Transverse colon (tissue), 4 donors: ENCODE measurements at regions not wholly inside any gene's neighbourhood (a gene's known extent, or its start where the extent isn't known, plus 50 kb on each side); places are given as distances from the start of the nearest gene placed in this dataset.

ENCODE experiments used
- DNase-seq: peaks from one replicate; pipeline ENCODE4 v3.0.0-alpha.2; 2019
- H3K27ac ChIP-seq, 4 donors: fragments of 200-600 bp; sonication (generic); 2 replicates each; pipeline ENCODE4 v1.5.1; 2016 to 2018; ENCODE audit warnings: inconsistent platforms in 4 of 4
- H3K27me3 ChIP-seq: fragments of 200-600 bp; sonication (generic); 2 replicates; pipeline ENCODE4 v1.5.1; 2017; ENCODE audit warnings: inconsistent platforms
- H3K36me3 ChIP-seq, 4 donors: fragments of 200-600 bp; sonication (generic); 2 replicates each; pipeline ENCODE4 v1.5.1; 2017 to 2019; ENCODE audit warnings: inconsistent platforms in 4 of 4
- H3K4me1 ChIP-seq, 4 donors: fragments of 200-600 bp; sonication (generic); 2 replicates each; pipeline ENCODE4 v1.5.1; 2017 to 2020; ENCODE audit warnings: inconsistent platforms in 4 of 4
- H3K4me3 ChIP-seq, 4 donors: fragments of 200-600 bp; sonication (generic); 1 replicate in 1 of 4; 2 replicates in 3 of 4; pipeline versions ENCODE4 v1.5.1 to v1.6.1; 2017 to 2019; ENCODE audit warnings: inconsistent platforms in 4 of 4
- H3K9me3 ChIP-seq, 2 donors: fragments of 200-600 bp; sonication (generic); 2 replicates each; pipeline ENCODE4 v1.5.1; 2017 to 2019; ENCODE audit warnings: inconsistent platforms in 2 of 2
- EP300 ChIP-seq: sonication (generic); formaldehyde crosslinking; IDR thresholded peaks from one replicate; pipeline ENCODE4 v1.6.1; 2017; ENCODE audit warnings: antibody characterized with exemption, low read depth
- POLR2A ChIP-seq: fragments of 450-650 bp; IDR thresholded peaks from one replicate; pipeline ENCODE4 v1.6.1; 2016; ENCODE audit warnings: antibody characterized with exemption, mild to moderate bottlenecking, moderate library complexity
- POLR2AphosphoS5 ChIP-seq, 3 donors: sonication (generic); formaldehyde crosslinking; IDR thresholded peaks; one replicate each; pipeline ENCODE4 v1.6.1; 2016; ENCODE audit warnings: antibody characterized with exemption in 3 of 3
- WGBS, 2 donors: methylation state at CpG; one replicate each; pipeline ENCODE4 v1.1.5; 2018; ENCODE audit warnings: low coverage in 1 of 2; 5-methylcytosine and 5-hydroxymethylcytosine counted together
- in situ Hi-C, 4 donors: fragments of 200-750 bp; cut with MboI; loops; one replicate each; pipeline versions ENCODE4 v1.15.0 to v1.15.1; 2017; ENCODE audit warnings: low sequenced_read_pairs in 3 of 4, low pct_ligation_motif_present in 1 of 4, low pct_unique_long_range_greater_than_20kb in 1 of 4
- intact Hi-C: fragments of 100-400 bp; cut with DNase I; formaldehyde crosslinking; loops from one replicate; pipeline ENCODE4 v1.15.1; 2023; ENCODE audit warnings: low total_unique reads
- TF ChIP-seq, protein P1 (sequence below), 5 experiments: fragments of 200-600 bp in 3 of 5; fragments of 450-650 bp in 2 of 5; sonication (generic) in 3 of 5; IDR thresholded peaks; 1 replicate in 2 of 5; 2 replicates in 3 of 5; pipeline ENCODE4 v1.5.1; 2016 to 2017; ENCODE audit warnings: antibody characterized with exemption in 5 of 5, inconsistent platforms in 3 of 5, mild to moderate bottlenecking in 2 of 5, moderate library complexity in 1 of 5

DNA sequence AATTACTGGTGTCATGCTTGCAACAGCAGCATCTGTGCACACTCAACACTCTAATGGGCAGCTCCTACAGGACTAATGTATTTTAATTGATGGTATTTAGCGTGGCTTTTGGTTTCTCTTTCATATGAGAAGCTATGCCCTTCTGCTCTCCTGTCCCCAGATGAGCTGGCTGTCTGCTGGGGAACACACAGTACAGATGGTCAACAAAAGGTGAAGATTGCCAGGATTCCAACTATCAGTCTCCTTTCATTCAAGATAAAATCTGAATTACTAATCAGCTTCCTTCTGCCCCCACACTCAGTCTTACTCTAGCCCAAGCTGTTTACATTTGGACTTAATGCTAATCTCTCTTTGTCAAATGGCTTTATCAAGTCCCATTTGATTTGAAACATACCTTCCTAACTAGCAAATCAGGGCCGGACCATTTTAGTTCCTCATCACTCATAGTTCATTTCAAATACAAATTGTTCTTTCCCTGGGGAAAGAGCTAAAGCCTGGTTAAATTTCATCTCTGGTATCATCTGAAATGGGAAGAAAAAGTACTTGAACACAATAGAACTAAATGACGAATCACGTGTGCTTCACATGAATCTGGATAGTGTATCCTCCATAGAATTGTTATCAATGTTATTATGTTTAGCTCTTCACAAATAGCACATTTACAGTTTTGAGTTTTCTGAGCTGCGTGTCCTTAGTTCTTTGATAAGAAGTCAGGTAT is 988.0 kb downstream of the PCDH17 start:
- H3K36me3 ChIP-seq: no peaks in the 10 kb centered on the region
- H3K9me3 ChIP-seq: no peaks in the 10 kb centered on the region
- no peaks in the 10 kb centered on the region for H3K27me3 ChIP-seq
- intact Hi-C loops: no loop called here
- 69 to 70% methylated on average over 4 to 5 of the region's 5 CpGs for WGBS, 2 donors
- no peak overlapping the region for H3K4me3 ChIP-seq
- TF ChIP-seq EP300: no peak
- TF ChIP-seq POLR2AphosphoS5 (IDR thresholded peaks at IDR 0.05): no peak
- TF ChIP-seq, protein P1, sequence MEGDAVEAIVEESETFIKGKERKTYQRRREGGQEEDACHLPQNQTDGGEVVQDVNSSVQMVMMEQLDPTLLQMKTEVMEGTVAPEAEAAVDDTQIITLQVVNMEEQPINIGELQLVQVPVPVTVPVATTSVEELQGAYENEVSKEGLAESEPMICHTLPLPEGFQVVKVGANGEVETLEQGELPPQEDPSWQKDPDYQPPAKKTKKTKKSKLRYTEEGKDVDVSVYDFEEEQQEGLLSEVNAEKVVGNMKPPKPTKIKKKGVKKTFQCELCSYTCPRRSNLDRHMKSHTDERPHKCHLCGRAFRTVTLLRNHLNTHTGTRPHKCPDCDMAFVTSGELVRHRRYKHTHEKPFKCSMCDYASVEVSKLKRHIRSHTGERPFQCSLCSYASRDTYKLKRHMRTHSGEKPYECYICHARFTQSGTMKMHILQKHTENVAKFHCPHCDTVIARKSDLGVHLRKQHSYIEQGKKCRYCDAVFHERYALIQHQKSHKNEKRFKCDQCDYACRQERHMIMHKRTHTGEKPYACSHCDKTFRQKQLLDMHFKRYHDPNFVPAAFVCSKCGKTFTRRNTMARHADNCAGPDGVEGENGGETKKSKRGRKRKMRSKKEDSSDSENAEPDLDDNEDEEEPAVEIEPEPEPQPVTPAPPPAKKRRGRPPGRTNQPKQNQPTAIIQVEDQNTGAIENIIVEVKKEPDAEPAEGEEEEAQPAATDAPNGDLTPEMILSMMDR (IDR thresholded peaks at IDR 0.05): no peak
- TF ChIP-seq POLR2A: no peak
- H3K27ac ChIP-seq: no peak overlapping the region
- DNase-seq: no peak
- in situ Hi-C loops: no loop called here
- no peaks in the 10 kb centered on the region for H3K4me1 ChIP-seq

DNA sequence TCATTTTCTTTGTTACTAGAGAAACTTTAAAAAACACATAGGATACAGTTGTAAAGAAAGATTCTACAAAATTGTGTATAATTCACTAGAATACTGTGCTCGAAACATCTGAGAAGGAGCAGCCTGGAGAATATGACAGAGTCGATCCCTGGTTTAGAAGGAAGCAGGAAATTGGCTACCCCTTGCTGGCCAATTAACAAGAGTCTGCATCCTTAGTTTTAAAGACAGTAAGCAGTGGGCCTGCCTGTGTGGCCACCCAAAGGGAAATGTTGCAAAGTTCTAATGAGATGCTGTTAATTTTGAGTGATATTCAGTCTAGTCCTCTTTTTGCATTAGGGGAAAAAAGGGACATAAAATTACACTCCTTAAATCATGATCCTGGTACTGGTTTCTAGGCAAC is 988.6 kb downstream of the PCDH17 start:
- H3K27me3 ChIP-seq: no peaks in the 10 kb centered on the region
- in situ Hi-C loops (no loop called here), intact Hi-C loops (no loop called here)
- no peaks in the 10 kb centered on the region for H3K4me1 ChIP-seq
- WGBS, 2 donors: 70 to 80% methylated on average over 2 of the region's 2 CpGs
- TF ChIP-seq, protein P1 (IDR thresholded peaks at IDR 0.05): no peak
- TF ChIP-seq EP300 (no peak), POLR2A (no peak), POLR2AphosphoS5 (IDR thresholded peaks at IDR 0.05) (no peak)
- DNase-seq: no peak
- no peaks in the 10 kb centered on the region for H3K36me3 ChIP-seq
- H3K4me3 ChIP-seq: no peak overlapping the region
- H3K27ac ChIP-seq: no peak overlapping the region
- no peaks in the 10 kb centered on the region for H3K9me3 ChIP-seq

DNA sequence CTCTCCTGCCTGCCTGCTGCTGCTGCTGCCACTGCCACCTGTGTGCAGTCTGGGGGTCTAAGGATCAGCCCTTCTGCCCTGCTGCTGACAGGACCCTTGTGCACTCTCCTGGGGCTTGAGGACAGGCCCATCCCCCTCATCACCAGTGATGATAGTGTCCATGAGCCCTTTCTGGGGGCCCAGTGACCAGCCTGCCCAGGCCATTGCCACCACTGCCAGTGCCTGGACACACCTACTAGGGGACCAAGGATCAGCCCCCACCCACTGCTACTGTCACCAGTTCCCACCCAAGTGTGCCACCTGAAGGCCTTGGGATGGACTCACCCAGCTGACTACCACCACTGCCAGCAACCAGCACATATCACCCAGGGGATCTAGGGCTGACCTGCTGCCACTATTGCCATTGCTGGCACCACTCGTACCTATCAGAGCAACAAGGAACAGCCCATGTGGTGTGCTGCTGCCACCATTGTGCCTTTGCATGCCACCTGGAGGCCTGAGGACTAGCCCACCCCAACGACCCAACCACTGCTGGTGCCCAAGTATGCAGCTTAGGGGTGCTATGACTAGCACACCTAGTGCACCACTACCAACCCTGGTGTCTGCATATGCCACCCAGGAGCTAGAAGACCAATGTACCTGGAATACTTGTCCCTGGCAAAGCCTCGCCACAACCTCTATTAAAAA is 994.3 kb downstream of the PCDH17 start:
- Histone ChIP-seq H3K4me3 (no peak overlapping the region), H3K27ac (no peak overlapping the region), H3K27me3 (no peaks in the 10 kb centered on the region), H3K4me1 (no peaks in the 10 kb centered on the region), H3K36me3 (no peaks in the 10 kb centered on the region), H3K9me3 (no peaks in the 10 kb centered on the region)
- intact Hi-C loops: no loop called here
- no peak for DNase-seq
- WGBS, 2 donors: 70 to 100% methylated on average over 1 to 3 of the region's 3 CpGs
- TF ChIP-seq POLR2AphosphoS5 (IDR thresholded peaks at IDR 0.05): no peak
- TF ChIP-seq, protein P1 (IDR thresholded peaks at IDR 0.05): no peak
- no peak for TF ChIP-seq POLR2A
- TF ChIP-seq EP300: no peak
- in situ Hi-C loops: no loop called here

DNA sequence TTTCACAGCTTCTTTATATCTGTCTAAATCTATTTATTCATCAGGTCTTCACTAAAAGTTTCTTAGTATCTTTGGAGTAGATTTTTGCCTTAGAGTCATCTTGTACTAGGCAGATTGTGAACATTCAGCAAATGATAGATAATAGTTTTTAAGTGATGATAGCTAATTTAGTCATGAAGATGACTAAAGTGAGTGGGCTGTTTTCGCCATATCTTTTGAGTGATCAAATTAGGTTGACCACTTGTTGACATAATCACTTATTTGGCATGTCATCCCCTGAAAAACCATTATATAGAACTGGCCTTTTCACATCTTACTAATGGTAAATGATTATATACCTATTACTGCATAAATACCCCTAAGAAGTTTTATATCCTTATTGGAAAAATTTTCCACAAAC is 999.2 kb downstream of the PCDH17 start:
- in situ Hi-C loops: no loop called here
- H3K4me1 ChIP-seq: no peaks in the 10 kb centered on the region
- H3K4me3 ChIP-seq: no peak overlapping the region
- intact Hi-C loops: no loop called here
- H3K9me3 ChIP-seq: no peaks in the 10 kb centered on the region
- no peaks in the 10 kb centered on the region for H3K36me3 ChIP-seq
- H3K27ac ChIP-seq: no peak overlapping the region
- DNase-seq: no peak
- TF ChIP-seq POLR2A (no peak), POLR2AphosphoS5 (IDR thresholded peaks at IDR 0.05) (no peak), EP300 (no peak)
- TF ChIP-seq, protein P1 (IDR thresholded peaks at IDR 0.05): no peak
- H3K27me3 ChIP-seq: no peaks in the 10 kb centered on the region
- WGBS, 2 donors: 80 to 88% methylated on average over 1 of the region's 1 CpG
